B cell (primary cell): ENCODE measurements at regions not wholly inside any gene's neighbourhood (a gene's known extent, or its start where the extent isn't known, plus 50 kb on each side); places are given as distances from the start of the nearest gene placed in this dataset.

Experiments
- ATAC-seq: fragments of 200-7000 bp; cut with Tn5 transposase; one replicate; pipeline ENCODE4 v1.10.0; 2021; ENCODE audit warnings: low read depth, mild to moderate bottlenecking, moderate number of reproducible peaks, moderate library complexity
- CTCF ChIA-PET: fragments of 350-600 bp; sonication (Branson Sonifier 250); formaldehyde crosslinking; loops from one replicate; lab custom pipeline; 2021; ENCODE audit warnings: antibody characterized with exemption, inconsistent platforms; lab: Charles Lee
- POLR2A ChIA-PET: fragments of 350-600 bp; sonication (Branson Sonifier 250); formaldehyde crosslinking; loops from one replicate; lab custom pipeline; 2021; ENCODE audit warnings: antibody characterized with exemption; lab: Charles Lee
- DNase-seq: peaks from one replicate; pipeline ENCODE4 v3.0.0; 2013
- H2AFZ ChIP-seq: 2 replicates; pipeline ENCODE4 v1.6.1; 2012; ENCODE audit warnings: mild to moderate bottlenecking, low read depth, low read length; ENCODE audit not compliant: insufficient read depth, poor library complexity, severe bottlenecking
- H3K27ac ChIP-seq, 2 donors: 1 replicate in 1 of 2; 2 replicates in 1 of 2; pipeline ENCODE4 v1.5.1; 2012 to 2013; ENCODE audit warnings: low read length in 2 of 2, mild to moderate bottlenecking in 2 of 2, moderate library complexity in 1 of 2
- H3K27me3 ChIP-seq, 4 experiments: fragments of 200-600 bp in 1 of 4; sonication (generic) in 1 of 4; replicated peaks in 1 of 4; 1 replicate in 2 of 4; 2 replicates in 2 of 4; pipeline versions ENCODE4 v1.6.1 to v1.7.0; 2013 to 2016; ENCODE audit warnings: low read length in 3 of 4, mild to moderate bottlenecking in 2 of 4, mixed read lengths in 1 of 4, moderate library complexity in 1 of 4; ENCODE audit not compliant: insufficient read depth in 4 of 4, control insufficient read depth in 3 of 4; ENCODE audit errors: control extremely low read depth in 1 of 4
- H3K36me3 ChIP-seq, 2 experiments: replicated peaks in 1 of 2; 1 replicate in 1 of 2; 2 replicates in 1 of 2; pipeline versions ENCODE4 v1.6.1 to v1.7.1; 2013; ENCODE audit warnings: low read length in 1 of 2; ENCODE audit not compliant: insufficient read depth in 2 of 2, control insufficient read depth in 1 of 2; ENCODE audit errors: control extremely low read depth in 1 of 2, extremely low read depth in 1 of 2
- H3K4me1 ChIP-seq, 2 donors: fragments of 200-600 bp in 1 of 2; sonication (generic) in 1 of 2; 1 replicate in 1 of 2; 2 replicates in 1 of 2; pipeline versions ENCODE4 v1.5.1 to v1.6.1; 2013 to 2017; ENCODE audit warnings: low read length in 2 of 2; ENCODE audit not compliant: control insufficient read depth in 2 of 2, insufficient read depth in 2 of 2
- H3K4me2 ChIP-seq: replicated peaks from 2 replicates; pipeline ENCODE3; 2012; ENCODE audit warnings: mild to moderate bottlenecking, low read depth, low read length; ENCODE audit not compliant: poor library complexity, severe bottlenecking
- H3K4me3 ChIP-seq, 5 experiments: fragments of 200-600 bp in 1 of 5; sonication (generic) in 1 of 5; 1 replicate in 3 of 5; 2 replicates in 2 of 5; pipeline versions ENCODE4 v1.5.1 to v1.7.0; 2011 to 2016; ENCODE audit warnings: low read length in 4 of 5, mild to moderate bottlenecking in 4 of 5, low read depth in 2 of 5, control low read depth in 1 of 5, moderate library complexity in 1 of 5; ENCODE audit not compliant: insufficient read depth in 1 of 5; ENCODE audit errors: control extremely low read depth in 1 of 5, extremely low read depth in 1 of 5
- H3K79me2 ChIP-seq: fragments of 200-600 bp; sonication (generic); one replicate; pipeline ENCODE4 v1.6.0; 2016; ENCODE audit warnings: low read length; ENCODE audit not compliant: control insufficient read depth, insufficient read depth
- H3K9ac ChIP-seq: fragments of 200-600 bp; sonication (generic); 2 replicates; pipeline ENCODE4 v1.6.1; 2017; ENCODE audit warnings: mild to moderate bottlenecking, low read length, moderate library complexity
- H3K9me3 ChIP-seq, 3 donors: one replicate each; pipeline versions ENCODE4 v1.6.1 to v1.7.1; 2013; ENCODE audit warnings: low read length in 2 of 3; ENCODE audit not compliant: control insufficient read depth in 2 of 3, insufficient read depth in 1 of 3; ENCODE audit errors: control extremely low read depth in 1 of 3
- H4K20me1 ChIP-seq: 2 replicates; pipeline ENCODE4 v1.6.0; 2012; ENCODE audit warnings: mild to moderate bottlenecking, low read length; ENCODE audit not compliant: insufficient read depth, control insufficient read depth, poor library complexity, severe bottlenecking
- H3K27ac Mint-ChIP-seq: one replicate; pipeline ENCODE4 v1.8.0; 2021; ENCODE audit warnings: mixed read lengths
- H3K27me3 Mint-ChIP-seq: one replicate; pipeline ENCODE4 v1.8.0; 2021; ENCODE audit warnings: mixed read lengths
- H3K4me1 Mint-ChIP-seq: one replicate; pipeline ENCODE4 v1.8.0; 2021; ENCODE audit warnings: mixed read lengths
- H3K4me3 Mint-ChIP-seq: one replicate; pipeline ENCODE4 v1.8.0; 2021; ENCODE audit warnings: mixed read lengths
- H3K9me3 Mint-ChIP-seq: one replicate; pipeline ENCODE4 v1.8.0; 2022; ENCODE audit warnings: mixed read lengths; ENCODE audit not compliant: insufficient read depth
- CTCF ChIP-seq: fragments of 200-600 bp; IDR thresholded peaks from one replicate; pipeline ENCODE4 v1.8.0; 2022; ENCODE audit warnings: antibody characterized with exemption, mild to moderate bottlenecking
- EZH2 ChIP-seq: IDR thresholded peaks from 2 replicates; pipeline ENCODE4 v1.6.1; 2012; ENCODE audit warnings: borderline replicate concordance, low read depth, mild to moderate bottlenecking, moderate library complexity, low read length; ENCODE audit not compliant: insufficient read depth, poor library complexity, severe bottlenecking
- WGBS: methylation state at CpG from one replicate; pipeline ENCODE4 v1.1.5; 2013; ENCODE audit warnings: missing lambda C conversion rate; ENCODE audit not compliant: insufficient coverage; 5-methylcytosine and 5-hydroxymethylcytosine counted together
- intact Hi-C: fragments of 100-400 bp; cut with micrococcal nuclease; formaldehyde crosslinking; loops from one replicate; pipeline ENCODE4 v1.10.0; 2022

GRCh38 chr14:100467046-100467750, 120.0 kb downstream of the BEGAIN start:
- 85% methylated on average over 9 of the region's 11 CpGs for WGBS
- no peaks in the 10 kb centered on the region for H3K27me3 ChIP-seq
- intact Hi-C loops, result no loop called here
- H3K27ac ChIP-seq, result no peak overlapping the region
- TF ChIP-seq CTCF (no peak), EZH2 (no peak)
- Mint-ChIP-seq H3K27ac (no peak overlapping the region), H3K27me3 (no peaks in the 10 kb centered on the region), H3K4me1 (no peaks in the 10 kb centered on the region), H3K9me3 (no peaks in the 10 kb centered on the region), H3K4me3 (no peak overlapping the region)
- ATAC-seq, result no peak
- no peaks in the 10 kb centered on the region for H3K4me1 ChIP-seq
- no peaks in the 10 kb centered on the region for H3K79me2 ChIP-seq
- ChIA-PET CTCF (no interaction called here), POLR2A (no interaction called here)
- no peak overlapping the region for H3K4me3 ChIP-seq
- no peaks in the 10 kb centered on the region for H3K9me3 ChIP-seq
- no peak for DNase-seq
- no peak overlapping the region for H2AFZ ChIP-seq
- H3K9ac ChIP-seq, result no peak overlapping the region
- no peak overlapping the region for H3K4me2 ChIP-seq
- H4K20me1 ChIP-seq, result no peaks in the 10 kb centered on the region
- H3K36me3 ChIP-seq, result no peaks in the 10 kb centered on the region

GRCh38 chr14:100467939-100468338, 119.3 kb downstream of the BEGAIN start:
- POLR2A ChIA-PET, result no interaction called here
- H3K4me1 Mint-ChIP-seq, result no peaks in the 10 kb centered on the region

More at GRCh38 chr14:100467939-100468338, 119.3 kb downstream of the BEGAIN start:
- intact Hi-C loops, result no loop called here
- no peak overlapping the region for H3K4me2 ChIP-seq
- no peak overlapping the region for H3K9ac ChIP-seq
- 89% methylated on average over 17 of the region's 17 CpGs for WGBS
- no peak overlapping the region for H3K27ac Mint-ChIP-seq
- no peaks in the 10 kb centered on the region for H3K79me2 ChIP-seq
- TF ChIP-seq EZH2 (no peak), CTCF (no peak)
- no peaks in the 10 kb centered on the region for H3K9me3 Mint-ChIP-seq
- no peaks in the 10 kb centered on the region for H3K9me3 ChIP-seq
- no peaks in the 10 kb centered on the region for H3K4me1 ChIP-seq
- ATAC-seq, result no peak
- no peaks in the 10 kb centered on the region for H3K27me3 Mint-ChIP-seq
- H3K27me3 ChIP-seq, result no peaks in the 10 kb centered on the region
- CTCF ChIA-PET, result no interaction called here
- H3K4me3 Mint-ChIP-seq, result no peak overlapping the region
- H2AFZ ChIP-seq, result no peak overlapping the region
- H3K36me3 ChIP-seq, result no peaks in the 10 kb centered on the region
- H4K20me1 ChIP-seq, result no peaks in the 10 kb centered on the region
- DNase-seq, result no peak
- H3K4me3 ChIP-seq, result no peak overlapping the region
- H3K27ac ChIP-seq, result no peak overlapping the region
